ENCODE measurements at regions not wholly inside any gene's neighbourhood (a gene's known extent, or its start where the extent isn't known, plus 50 kb on each side); places are given as distances from the start of the nearest gene placed in this dataset.
A peak's percentile ranks its signal among the peaks of the same experiment; 100 is the strongest.

GRCh38 chr10:92756201-92757065 is 66.7 kb downstream of the HHEX start (continued):
- no peak for TF ChIP-seq ZNF224 (CRISPR knock-in tag; IDR thresholded peaks at IDR 0.05)
- TF ChIP-seq ZNF175 (CRISPR knock-in tag; IDR thresholded peaks at IDR 0.05; ENCODE audit: low read depth) = peak; percentile 88
- TF ChIP-seq CAMTA2 (CRISPR knock-in tag; conservative IDR thresholded peaks at IDR 0.05) = no peak
- TF ChIP-seq HSF4 (CRISPR knock-in tag; IDR thresholded peaks at IDR 0.05; ENCODE audit: borderline replicate concordance) = no peak
- TF ChIP-seq ZNF174 (CRISPR knock-in tag; IDR thresholded peaks at IDR 0.05) = no peak
- no peak for TF ChIP-seq ZNF280B (CRISPR knock-in tag; IDR thresholded peaks at IDR 0.05)
- TF ChIP-seq TBL1XR1 (IDR thresholded peaks at IDR 0.05; ENCODE audit: low read length in 2 of 2) = peak; percentile 82 to 97; a peak in 3 of 4 replicates
- 0 out of 2 replicates have a peak, but pooled peaks have one; percentile 16 for TF ChIP-seq RAD51 (IDR thresholded peaks at IDR 0.05; ENCODE audit: borderline replicate concordance, low read depth)
- no peak for TF ChIP-seq MCM3 (IDR thresholded peaks at IDR 0.05)
- TF ChIP-seq PML (IDR thresholded peaks at IDR 0.05; ENCODE audit: low read length) = peak; percentile 99
- no peak for TF ChIP-seq GATAD2A (IDR thresholded peaks at IDR 0.05)
- no peak for TF ChIP-seq ZNF445 (CRISPR knock-in tag; IDR thresholded peaks at IDR 0.05; ENCODE audit: low read depth)
- TF ChIP-seq CTBP1 (IDR thresholded peaks at IDR 0.05; ENCODE audit: borderline replicate concordance) = peak; percentile 62; the same call in 1 of the 2 replicates
- TF ChIP-seq ZNF12 (CRISPR knock-in tag; IDR thresholded peaks at IDR 0.05) = no peak
- peak; percentile 63 for TF ChIP-seq MEF2A (IDR thresholded peaks at IDR 0.05; ENCODE audit: control insufficient read depth, low read depth, low read length)
- no peak for TF ChIP-seq ZNF717 (CRISPR knock-in tag; IDR thresholded peaks at IDR 0.05)
- no peak for TF ChIP-seq SAP30 (IDR thresholded peaks at IDR 0.05; ENCODE audit: borderline replicate concordance, insufficient read depth, low read depth, low read length, poor library complexity, severe bottlenecking)
- TF ChIP-seq ZNF668 (CRISPR knock-in tag; IDR thresholded peaks at IDR 0.05) = no peak
- no peak for TF ChIP-seq CBX2 (IDR thresholded peaks at IDR 0.05; ENCODE audit: insufficient read depth, low read length, poor library complexity, severe bottlenecking)
- TF ChIP-seq HNRNPL (IDR thresholded peaks at IDR 0.05; ENCODE audit: low read depth, low read length) = no peak
- peak; percentile 97 for TF ChIP-seq KLF16 (IDR thresholded peaks at IDR 0.05)
- TF ChIP-seq JUN (IDR thresholded peaks at IDR 0.05; ENCODE audit: borderline replicate concordance, low read depth, low read length) = no peak
- TF ChIP-seq JUN (CRISPR knock-in tag; IDR thresholded peaks at IDR 0.05; ENCODE audit: borderline replicate concordance) = no peak
- peak; percentile 98 for TF ChIP-seq CCNT2 (IDR thresholded peaks at IDR 0.05; ENCODE audit: borderline replicate concordance, extremely low read depth, insufficient read length, low read depth, low read length)
- TF ChIP-seq ZNF444 (CRISPR knock-in tag; IDR thresholded peaks at IDR 0.05) = no peak
- TF ChIP-seq ZNF77 (CRISPR knock-in tag; IDR thresholded peaks at IDR 0.05) = no peak
- TF ChIP-seq BRF1 (IDR thresholded peaks at IDR 0.05; ENCODE audit: borderline replicate concordance, extremely low read depth, insufficient read length) = no peak
- TF ChIP-seq, protein P1, sequence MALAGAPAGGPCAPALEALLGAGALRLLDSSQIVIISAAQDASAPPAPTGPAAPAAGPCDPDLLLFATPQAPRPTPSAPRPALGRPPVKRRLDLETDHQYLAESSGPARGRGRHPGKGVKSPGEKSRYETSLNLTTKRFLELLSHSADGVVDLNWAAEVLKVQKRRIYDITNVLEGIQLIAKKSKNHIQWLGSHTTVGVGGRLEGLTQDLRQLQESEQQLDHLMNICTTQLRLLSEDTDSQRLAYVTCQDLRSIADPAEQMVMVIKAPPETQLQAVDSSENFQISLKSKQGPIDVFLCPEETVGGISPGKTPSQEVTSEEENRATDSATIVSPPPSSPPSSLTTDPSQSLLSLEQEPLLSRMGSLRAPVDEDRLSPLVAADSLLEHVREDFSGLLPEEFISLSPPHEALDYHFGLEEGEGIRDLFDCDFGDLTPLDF (CRISPR knock-in tag; IDR thresholded peaks at IDR 0.05) = no peak

Measured in K562 (cell line).